ENCODE measurements at regions not wholly inside any gene's neighbourhood (a gene's known extent, or its start where the extent isn't known, plus 50 kb on each side); places are given as distances from the start of the nearest gene placed in this dataset.

GRCh38 chr11:80107415-80107814 lies 666.6 kb upstream of the TENM4 start:
- Histone ChIP-seq H3K27ac (no peak overlapping the region), H3K4me1 (no peaks in the 10 kb centered on the region), H3K36me3 (no peaks in the 10 kb centered on the region), H3K4me3 (no peak overlapping the region), H3K27me3 (no peaks in the 10 kb centered on the region), H3K9me3 (no peaks in the 10 kb centered on the region)
- no peak for TF ChIP-seq CTCF (IDR thresholded peaks at IDR 0.05)
- DNase-seq, result no peak
- intact Hi-C loops (cut with DNase I; ENCODE audit: low total_unique reads), result no loop called here

GRCh38 chr11:80104191-80104590 lies 663.4 kb upstream of the TENM4 start:
- intact Hi-C loops (cut with DNase I; ENCODE audit: low total_unique reads), result no loop called here
- TF ChIP-seq CTCF (IDR thresholded peaks at IDR 0.05), result no peak
- Histone ChIP-seq H3K9me3 (no peaks in the 10 kb centered on the region), H3K4me1 (no peaks in the 10 kb centered on the region), H3K4me3 (no peak overlapping the region), H3K27me3 (no peaks in the 10 kb centered on the region), H3K36me3 (no peaks in the 10 kb centered on the region), H3K27ac (no peak overlapping the region)
- DNase-seq, result no peak

GRCh38 chr11:80103142-80103859 lies 662.5 kb upstream of the TENM4 start:
- Histone ChIP-seq H3K36me3 (no peaks in the 10 kb centered on the region), H3K9me3 (no peaks in the 10 kb centered on the region), H3K4me1 (no peaks in the 10 kb centered on the region), H3K27ac (no peak overlapping the region), H3K4me3 (no peak overlapping the region), H3K27me3 (no peaks in the 10 kb centered on the region)
- intact Hi-C loops (cut with DNase I; ENCODE audit: low total_unique reads), result no loop called here
- TF ChIP-seq CTCF (IDR thresholded peaks at IDR 0.05), result no peak
- DNase-seq, result no peak

- no peak overlapping the region for H3K4me3 ChIP-seq
- no peaks in the 10 kb centered on the region for H3K27me3 ChIP-seq
- no peak for TF ChIP-seq CTCF (IDR thresholded peaks at IDR 0.05)
- H3K27ac ChIP-seq, result no peak overlapping the region
- intact Hi-C loops (cut with DNase I; ENCODE audit: low total_unique reads), result no loop called here
- no peaks in the 10 kb centered on the region for H3K36me3 ChIP-seq
- no peaks in the 10 kb centered on the region for H3K4me1 ChIP-seq
- no peak for DNase-seq
- H3K9me3 ChIP-seq, result no peaks in the 10 kb centered on the region
These were observed 656.3 kb upstream of the TENM4 start for GRCh38 chr11:80097146-80097545.

DNA sequence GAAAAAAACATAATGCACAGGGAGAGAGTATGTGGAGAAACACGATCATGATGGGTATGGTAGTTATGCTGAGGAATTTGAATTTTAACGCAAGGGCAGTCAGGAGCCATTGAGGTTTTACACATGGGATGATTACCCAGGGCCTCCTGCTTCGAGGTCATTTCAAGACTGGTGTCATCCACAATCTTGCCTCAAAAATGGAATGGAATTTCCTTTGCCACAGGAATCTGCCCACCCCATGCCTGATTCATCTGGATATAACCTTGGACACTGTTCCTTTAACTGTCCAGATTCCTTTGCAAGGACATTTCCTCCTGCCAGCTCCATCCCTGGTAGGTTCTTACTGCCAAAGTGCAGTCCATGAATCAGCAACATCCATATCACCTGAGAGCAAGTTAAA lies 655.9 kb upstream of the TENM4 start:
- intact Hi-C loops (cut with DNase I; ENCODE audit: low total_unique reads), result no loop called here
- no peaks in the 10 kb centered on the region for H3K36me3 ChIP-seq
- no peaks in the 10 kb centered on the region for H3K27me3 ChIP-seq
- H3K4me3 ChIP-seq, result no peak overlapping the region
- DNase-seq, result no peak
- no peak overlapping the region for H3K27ac ChIP-seq
- H3K9me3 ChIP-seq, result no peaks in the 10 kb centered on the region
- no peaks in the 10 kb centered on the region for H3K4me1 ChIP-seq
- no peak for TF ChIP-seq CTCF (IDR thresholded peaks at IDR 0.05)

Data from tibial artery (tissue), 4 donors.